Uterus (tissue), 2 donors: ENCODE measurements at regions not wholly inside any gene's neighbourhood (a gene's known extent, or its start where the extent isn't known, plus 50 kb on each side); places are given as distances from the start of the nearest gene placed in this dataset.
A peak's percentile ranks its signal among the peaks of the same experiment; 100 is the strongest.

Source experiments
- POLR2A ChIP-seq, 2 donors: fragments of 450-650 bp; IDR thresholded peaks; one replicate each; pipeline ENCODE4 v1.6.1; 2016; ENCODE audit warnings: antibody characterized with exemption in 2 of 2, mild to moderate bottlenecking in 1 of 2, moderate library complexity in 1 of 2
- TF ChIP-seq, protein P1 (sequence below), 4 experiments: fragments of 200-600 bp in 2 of 4; fragments of 450-650 bp in 2 of 4; sonication (generic) in 2 of 4; IDR thresholded peaks; one replicate each; pipeline ENCODE4 v1.5.1; 2016 to 2019; ENCODE audit warnings: antibody characterized with exemption in 4 of 4, mild to moderate bottlenecking in 2 of 4, moderate library complexity in 1 of 4

DNA sequence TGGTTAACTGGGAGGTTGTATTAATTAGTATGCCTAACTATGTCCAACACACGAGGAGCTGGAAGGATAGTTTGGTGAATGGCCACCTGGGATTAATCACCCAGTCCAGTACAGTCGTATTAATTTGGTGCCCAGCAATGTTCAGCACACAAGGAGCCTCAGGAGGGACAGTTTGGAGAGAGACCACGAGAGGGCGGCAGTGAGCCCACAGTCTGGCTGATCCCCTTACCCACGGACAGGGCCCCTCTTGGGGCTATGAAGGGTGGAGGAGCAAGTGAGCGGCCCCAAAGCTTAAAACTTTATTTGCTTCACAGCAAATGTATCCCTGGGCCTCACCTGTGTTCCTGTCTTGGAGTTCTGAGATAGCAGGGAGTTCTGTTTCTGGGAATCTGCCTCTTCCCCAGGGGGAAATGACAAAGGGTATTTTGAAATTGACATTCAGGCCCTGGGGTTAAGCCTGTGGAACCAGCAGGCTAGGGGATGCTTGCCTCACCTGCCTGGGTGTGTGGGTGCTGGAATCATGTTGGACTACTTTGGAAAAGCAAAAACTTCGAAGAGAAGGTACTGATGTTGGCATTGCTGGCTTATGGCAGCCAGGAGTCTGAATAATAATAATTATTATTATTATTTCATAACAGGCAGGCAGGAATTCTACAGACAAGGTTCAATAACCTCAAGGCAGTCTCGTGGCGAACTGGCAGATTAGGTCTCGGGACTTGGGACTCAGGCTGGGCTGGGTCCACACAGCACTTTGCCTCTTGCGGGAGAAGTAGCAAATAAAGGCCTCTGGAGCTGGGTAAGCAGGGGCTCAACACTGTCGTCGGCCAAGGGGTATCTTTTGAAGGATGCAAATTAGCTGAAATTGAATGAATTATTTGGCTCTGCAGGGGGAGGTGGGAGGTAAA, 227.6 kb upstream of the ASIC2 start:
- TF ChIP-seq, protein P1, sequence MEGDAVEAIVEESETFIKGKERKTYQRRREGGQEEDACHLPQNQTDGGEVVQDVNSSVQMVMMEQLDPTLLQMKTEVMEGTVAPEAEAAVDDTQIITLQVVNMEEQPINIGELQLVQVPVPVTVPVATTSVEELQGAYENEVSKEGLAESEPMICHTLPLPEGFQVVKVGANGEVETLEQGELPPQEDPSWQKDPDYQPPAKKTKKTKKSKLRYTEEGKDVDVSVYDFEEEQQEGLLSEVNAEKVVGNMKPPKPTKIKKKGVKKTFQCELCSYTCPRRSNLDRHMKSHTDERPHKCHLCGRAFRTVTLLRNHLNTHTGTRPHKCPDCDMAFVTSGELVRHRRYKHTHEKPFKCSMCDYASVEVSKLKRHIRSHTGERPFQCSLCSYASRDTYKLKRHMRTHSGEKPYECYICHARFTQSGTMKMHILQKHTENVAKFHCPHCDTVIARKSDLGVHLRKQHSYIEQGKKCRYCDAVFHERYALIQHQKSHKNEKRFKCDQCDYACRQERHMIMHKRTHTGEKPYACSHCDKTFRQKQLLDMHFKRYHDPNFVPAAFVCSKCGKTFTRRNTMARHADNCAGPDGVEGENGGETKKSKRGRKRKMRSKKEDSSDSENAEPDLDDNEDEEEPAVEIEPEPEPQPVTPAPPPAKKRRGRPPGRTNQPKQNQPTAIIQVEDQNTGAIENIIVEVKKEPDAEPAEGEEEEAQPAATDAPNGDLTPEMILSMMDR (IDR thresholded peaks at IDR 0.05) = peak; percentile 43 to 51 (median 44)
- no peak for TF ChIP-seq POLR2A (IDR thresholded peaks at IDR 0.05)
